ENCODE measurements at regions not wholly inside any gene's neighbourhood (a gene's known extent, or its start where the extent isn't known, plus 50 kb on each side); places are given as distances from the start of the nearest gene placed in this dataset.

DNA sequence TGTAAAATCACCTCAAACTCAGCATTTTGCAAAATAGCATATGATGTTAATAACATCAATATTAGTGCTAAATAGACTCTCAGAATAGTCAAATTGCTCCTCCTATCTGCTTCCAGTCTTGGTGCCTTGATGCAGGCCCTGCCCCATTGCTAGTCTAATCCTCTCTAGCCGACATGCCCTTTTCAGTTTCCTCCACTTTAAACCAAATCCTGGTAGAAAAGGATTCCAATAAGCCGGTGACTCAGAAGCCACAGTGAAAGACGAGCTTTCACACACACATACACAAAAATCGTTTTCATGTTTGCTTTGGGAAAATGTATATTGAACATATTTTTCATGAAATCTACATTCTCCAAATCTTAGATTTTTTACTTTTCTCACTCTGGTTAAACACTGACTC is 203.1 kb downstream of the LMBRD1 start:
- H3K4me3 ChIP-seq (ENCODE audit: low read depth, low read length): no peak overlapping the region
- TF ChIP-seq, protein P1, sequence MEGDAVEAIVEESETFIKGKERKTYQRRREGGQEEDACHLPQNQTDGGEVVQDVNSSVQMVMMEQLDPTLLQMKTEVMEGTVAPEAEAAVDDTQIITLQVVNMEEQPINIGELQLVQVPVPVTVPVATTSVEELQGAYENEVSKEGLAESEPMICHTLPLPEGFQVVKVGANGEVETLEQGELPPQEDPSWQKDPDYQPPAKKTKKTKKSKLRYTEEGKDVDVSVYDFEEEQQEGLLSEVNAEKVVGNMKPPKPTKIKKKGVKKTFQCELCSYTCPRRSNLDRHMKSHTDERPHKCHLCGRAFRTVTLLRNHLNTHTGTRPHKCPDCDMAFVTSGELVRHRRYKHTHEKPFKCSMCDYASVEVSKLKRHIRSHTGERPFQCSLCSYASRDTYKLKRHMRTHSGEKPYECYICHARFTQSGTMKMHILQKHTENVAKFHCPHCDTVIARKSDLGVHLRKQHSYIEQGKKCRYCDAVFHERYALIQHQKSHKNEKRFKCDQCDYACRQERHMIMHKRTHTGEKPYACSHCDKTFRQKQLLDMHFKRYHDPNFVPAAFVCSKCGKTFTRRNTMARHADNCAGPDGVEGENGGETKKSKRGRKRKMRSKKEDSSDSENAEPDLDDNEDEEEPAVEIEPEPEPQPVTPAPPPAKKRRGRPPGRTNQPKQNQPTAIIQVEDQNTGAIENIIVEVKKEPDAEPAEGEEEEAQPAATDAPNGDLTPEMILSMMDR (conservative IDR thresholded peaks at IDR 0.05; ENCODE audit: low read depth, low read length): no peak
- no peak for DNase-seq (ENCODE audit: low read depth)

DNA sequence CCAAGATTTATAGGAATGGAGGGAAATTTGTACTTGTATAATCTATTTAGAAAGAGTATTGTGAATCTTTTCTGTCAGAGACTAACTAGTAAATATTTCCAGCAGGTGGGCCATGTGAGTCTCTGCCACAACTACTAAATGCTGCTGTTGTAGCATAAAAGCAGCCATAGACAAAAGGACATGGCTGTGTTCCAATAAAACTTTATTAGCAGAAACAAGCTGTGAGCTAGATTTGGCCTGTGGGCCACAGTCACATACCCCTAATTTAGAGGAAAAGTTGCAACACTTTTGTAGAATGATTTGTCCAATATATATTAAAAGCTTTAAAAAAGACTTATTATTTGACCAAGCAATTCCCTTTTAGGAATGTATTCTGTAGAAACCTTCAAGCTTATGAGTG is 207.2 kb downstream of the LMBRD1 start:
- no peak overlapping the region for H3K4me3 ChIP-seq (ENCODE audit: low read depth, low read length)
- no peak for DNase-seq (ENCODE audit: low read depth)
- TF ChIP-seq, protein P1 (conservative IDR thresholded peaks at IDR 0.05; ENCODE audit: low read depth, low read length): no peak

DNA sequence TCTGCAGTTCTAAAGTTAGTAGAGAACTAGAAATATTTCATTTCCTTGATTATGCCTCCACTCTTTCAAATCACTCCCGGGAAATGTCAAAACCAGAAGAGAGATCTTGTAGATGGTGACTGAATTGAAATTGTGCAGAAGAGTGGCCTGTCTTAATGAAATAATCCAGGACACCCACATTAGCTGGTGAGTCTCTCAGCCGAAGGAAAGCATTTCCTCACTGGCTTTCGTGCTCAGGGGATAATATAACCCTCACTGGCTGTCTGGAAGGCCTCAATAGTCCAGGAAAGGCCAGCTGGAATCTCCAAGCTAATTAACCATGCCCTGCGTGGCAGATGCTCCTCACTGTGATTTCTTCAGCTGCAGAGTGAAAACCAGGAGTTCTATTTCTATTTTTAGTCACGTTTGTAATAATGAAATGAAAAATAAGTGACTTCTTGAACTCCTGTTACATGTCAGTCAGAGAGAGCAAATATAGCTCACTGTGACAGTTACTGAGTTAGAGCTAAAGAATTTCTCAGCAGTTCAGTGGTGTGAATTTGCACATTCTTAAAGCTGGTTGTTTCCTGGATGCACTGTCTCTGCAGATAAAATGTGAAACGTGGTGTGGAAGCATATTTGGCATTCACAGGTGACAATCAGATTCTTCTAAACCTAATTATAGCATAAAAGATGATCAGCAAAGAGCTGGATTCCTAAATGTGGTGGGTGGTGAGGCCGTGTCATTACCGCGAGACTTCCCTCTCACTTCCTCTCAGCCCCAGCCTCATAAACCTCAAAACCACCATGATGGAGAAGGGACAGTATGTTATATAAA is 211.7 kb downstream of the LMBRD1 start:
- TF ChIP-seq, protein P1 (conservative IDR thresholded peaks at IDR 0.05; ENCODE audit: low read depth, low read length): no peak
- peak; percentile 3 for DNase-seq (ENCODE audit: low read depth)

DNA sequence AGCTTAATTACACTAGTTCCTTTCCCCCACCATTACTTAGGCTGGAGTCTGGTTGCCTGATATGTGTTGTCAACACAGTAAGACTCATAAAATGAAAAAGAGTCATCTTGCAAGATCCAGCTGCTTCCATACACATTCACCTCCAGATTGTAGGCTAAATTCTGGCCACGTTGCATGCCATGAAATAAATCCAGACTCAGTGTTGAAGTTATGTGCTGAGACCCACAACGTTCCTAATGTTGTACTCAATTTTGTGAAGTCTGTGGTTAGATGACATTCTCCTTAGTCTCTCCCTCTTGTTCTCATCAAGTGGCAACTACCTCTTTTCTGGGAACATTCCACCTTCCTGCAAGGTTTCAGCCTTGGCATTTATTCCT is 212.3 kb downstream of the LMBRD1 start:
- TF ChIP-seq, protein P1 (conservative IDR thresholded peaks at IDR 0.05; ENCODE audit: low read depth, low read length): no peak
- H3K4me3 ChIP-seq (ENCODE audit: low read depth, low read length): no peak overlapping the region
- no peak for DNase-seq (ENCODE audit: low read depth)

More for the DNA sequence above, 211.7 kb downstream of the LMBRD1 start:
- H3K4me3 ChIP-seq (ENCODE audit: low read depth, low read length): no peak overlapping the region

DNA sequence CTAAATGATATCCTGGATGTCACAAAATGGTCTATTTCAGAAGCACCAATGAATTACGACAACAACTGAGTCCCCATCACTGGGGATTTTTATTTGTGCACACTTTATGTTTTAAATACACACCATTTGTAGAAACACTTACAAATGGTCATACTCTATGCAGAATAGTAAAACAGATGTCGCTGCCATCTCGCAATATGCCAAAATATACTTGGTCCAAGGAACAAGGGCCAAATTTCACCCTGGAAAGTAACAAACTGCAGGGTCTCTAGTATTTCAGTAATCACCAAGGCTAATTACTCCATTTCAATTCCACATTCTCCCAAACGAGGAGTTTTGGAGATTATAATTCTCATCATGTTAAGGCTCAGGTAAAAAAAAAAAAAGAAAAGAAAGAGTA is 215.2 kb downstream of the LMBRD1 start:
- TF ChIP-seq, protein P1 (conservative IDR thresholded peaks at IDR 0.05; ENCODE audit: low read depth, low read length): no peak
- no peak for DNase-seq (ENCODE audit: low read depth)
- H3K4me3 ChIP-seq (ENCODE audit: low read depth, low read length): no peak overlapping the region

DNA sequence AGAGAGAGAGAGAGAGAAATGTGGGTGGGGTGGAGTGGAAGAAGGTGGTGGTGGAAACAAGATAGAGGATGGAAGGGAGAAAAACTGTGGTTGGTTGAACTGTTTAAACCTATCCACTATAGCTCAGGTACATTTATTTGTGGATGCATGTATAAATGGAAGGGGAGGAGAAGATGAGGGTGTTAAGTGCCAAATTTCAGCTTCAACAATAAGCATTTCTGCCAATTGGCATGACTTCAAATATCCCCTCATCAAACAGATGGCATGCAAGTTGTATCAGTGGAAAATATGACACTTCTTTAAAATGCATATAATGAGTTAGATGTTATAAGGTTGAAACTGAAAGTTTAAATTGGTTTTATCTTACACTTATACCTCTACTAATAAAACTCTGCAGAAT is 216.1 kb downstream of the LMBRD1 start:
- TF ChIP-seq, protein P1 (conservative IDR thresholded peaks at IDR 0.05; ENCODE audit: low read depth, low read length): no peak
- H3K4me3 ChIP-seq (ENCODE audit: low read depth, low read length): no peak overlapping the region
- DNase-seq (ENCODE audit: low read depth): no peak

DNA sequence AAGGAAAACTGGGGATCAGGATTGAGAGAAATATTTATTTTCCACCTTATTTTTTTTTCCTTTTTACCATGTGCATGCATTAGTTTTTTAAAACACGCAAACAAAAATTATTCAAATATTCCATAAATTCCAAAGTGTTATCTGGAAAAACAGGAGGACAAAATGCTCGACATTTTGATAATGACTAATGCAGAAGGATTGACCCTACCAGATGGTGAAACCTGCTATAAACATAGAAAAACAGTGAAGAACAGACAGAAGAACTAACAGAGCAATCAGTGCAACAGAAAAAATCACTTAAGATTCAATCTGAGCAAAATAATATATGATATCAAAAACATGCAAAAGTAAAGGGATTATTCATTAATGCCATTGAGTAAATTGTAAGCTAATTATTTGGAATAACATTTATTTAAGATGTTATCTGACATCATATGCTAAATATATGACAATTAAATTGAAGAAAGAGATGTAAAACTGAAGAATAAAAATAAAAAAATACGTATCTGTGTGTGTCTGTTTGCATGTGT is 218.4 kb downstream of the LMBRD1 start:
- TF ChIP-seq, protein P1 (conservative IDR thresholded peaks at IDR 0.05; ENCODE audit: low read depth, low read length): no peak
- no peak overlapping the region for H3K4me3 ChIP-seq (ENCODE audit: low read depth, low read length)
- DNase-seq (ENCODE audit: low read depth): peak; percentile 3

Measured in choroid plexus epithelial cell (primary cell).